Prostate gland (tissue), 2 donors: ENCODE measurements at regions not wholly inside any gene's neighbourhood (a gene's known extent, or its start where the extent isn't known, plus 50 kb on each side); places are given as distances from the start of the nearest gene placed in this dataset.

Experiments used
- CTCF ChIP-seq, 4 experiments: fragments of 200-600 bp in 2 of 4; fragments of 450-650 bp in 2 of 4; sonication (generic) in 2 of 4; IDR thresholded peaks; 1 replicate in 3 of 4; 2 replicates in 1 of 4; pipeline ENCODE4 v1.5.1; 2016 to 2019; ENCODE audit warnings: antibody characterized with exemption in 4 of 4, mild to moderate bottlenecking in 2 of 4, moderate library complexity in 2 of 4
- POLR2AphosphoS5 ChIP-seq: sonication (generic); formaldehyde crosslinking; IDR thresholded peaks from one replicate; pipeline ENCODE4 v1.6.1; 2017; ENCODE audit warnings: antibody characterized with exemption

- TF ChIP-seq POLR2AphosphoS5, result no peak
- no peak for TF ChIP-seq CTCF (IDR thresholded peaks at IDR 0.05)
These were observed 56.0 kb upstream of the HEY2 start for GRCh38 chr6:125693480-125693879.
